Ascending aorta (tissue), 2 donors: ENCODE measurements at regions not wholly inside any gene's neighbourhood (a gene's known extent, or its start where the extent isn't known, plus 50 kb on each side); places are given as distances from the start of the nearest gene placed in this dataset.

Source experiments
- DNase-seq, 2 donors: peaks; one replicate each; pipeline ENCODE4 v3.0.0-alpha.2; 2019; ENCODE audit warnings: low spot score in 2 of 2
- H3K27ac ChIP-seq, 2 donors: fragments of 200-600 bp; sonication (generic); one replicate each; pipeline ENCODE4 v1.5.1; 2016 to 2017; ENCODE audit warnings: mild to moderate bottlenecking in 1 of 2
- H3K27me3 ChIP-seq: fragments of 200-600 bp; sonication (generic); one replicate; pipeline ENCODE4 v1.5.1; 2017
- H3K36me3 ChIP-seq, 2 donors: fragments of 200-600 bp; sonication (generic); one replicate each; pipeline ENCODE4 v1.5.1; 2016
- H3K4me1 ChIP-seq, 2 donors: fragments of 200-600 bp; sonication (generic); one replicate each; pipeline ENCODE4 v1.5.1; 2016 to 2017; ENCODE audit warnings: mild to moderate bottlenecking in 1 of 2
- H3K4me3 ChIP-seq, 2 donors: fragments of 200-600 bp; sonication (generic); one replicate each; pipeline ENCODE4 v1.5.1; 2016 to 2017; ENCODE audit warnings: mild to moderate bottlenecking in 1 of 2
- H3K9me3 ChIP-seq, 2 donors: fragments of 200-600 bp; sonication (generic); one replicate each; pipeline ENCODE4 v1.5.1; 2016
- intact Hi-C: fragments of 100-400 bp; cut with DNase I; formaldehyde crosslinking; loops from one replicate; pipeline ENCODE4 v1.15.1; 2023
- TF ChIP-seq, protein P1 (sequence below), 3 experiments: fragments of 200-600 bp in 2 of 3; fragments of 450-650 bp in 1 of 3; sonication (generic) in 2 of 3; IDR thresholded peaks; one replicate each; pipeline ENCODE4 v1.5.1; 2016 to 2019; ENCODE audit warnings: antibody characterized with exemption in 3 of 3, mild to moderate bottlenecking in 1 of 3, moderate library complexity in 1 of 3

DNA sequence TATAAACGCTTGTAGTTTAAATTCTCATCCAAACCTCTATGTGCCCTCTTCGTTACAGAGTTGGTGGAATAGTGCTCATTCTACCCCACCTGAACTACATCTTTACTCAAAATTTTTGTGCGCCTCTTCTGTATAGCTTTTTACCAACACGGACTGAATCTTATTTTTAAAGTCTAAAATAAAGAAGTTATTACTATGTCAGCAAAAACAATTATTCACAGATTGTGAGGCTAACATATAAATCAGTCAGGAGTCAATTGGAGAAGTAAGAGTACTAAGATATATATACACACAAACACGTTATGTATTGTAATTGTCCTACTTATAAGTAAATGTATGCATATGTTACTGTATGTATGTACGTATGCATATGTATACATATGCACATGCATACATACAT lies 274.9 kb upstream of the ADGRL4 start:
- Histone ChIP-seq H3K9me3 (no peaks in the 10 kb centered on the region), H3K27me3 (no peaks in the 10 kb centered on the region), H3K4me3 (no peak overlapping the region), H3K36me3 (no peaks in the 10 kb centered on the region), H3K4me1 (no peaks in the 10 kb centered on the region), H3K27ac (no peak overlapping the region)
- TF ChIP-seq, protein P1, sequence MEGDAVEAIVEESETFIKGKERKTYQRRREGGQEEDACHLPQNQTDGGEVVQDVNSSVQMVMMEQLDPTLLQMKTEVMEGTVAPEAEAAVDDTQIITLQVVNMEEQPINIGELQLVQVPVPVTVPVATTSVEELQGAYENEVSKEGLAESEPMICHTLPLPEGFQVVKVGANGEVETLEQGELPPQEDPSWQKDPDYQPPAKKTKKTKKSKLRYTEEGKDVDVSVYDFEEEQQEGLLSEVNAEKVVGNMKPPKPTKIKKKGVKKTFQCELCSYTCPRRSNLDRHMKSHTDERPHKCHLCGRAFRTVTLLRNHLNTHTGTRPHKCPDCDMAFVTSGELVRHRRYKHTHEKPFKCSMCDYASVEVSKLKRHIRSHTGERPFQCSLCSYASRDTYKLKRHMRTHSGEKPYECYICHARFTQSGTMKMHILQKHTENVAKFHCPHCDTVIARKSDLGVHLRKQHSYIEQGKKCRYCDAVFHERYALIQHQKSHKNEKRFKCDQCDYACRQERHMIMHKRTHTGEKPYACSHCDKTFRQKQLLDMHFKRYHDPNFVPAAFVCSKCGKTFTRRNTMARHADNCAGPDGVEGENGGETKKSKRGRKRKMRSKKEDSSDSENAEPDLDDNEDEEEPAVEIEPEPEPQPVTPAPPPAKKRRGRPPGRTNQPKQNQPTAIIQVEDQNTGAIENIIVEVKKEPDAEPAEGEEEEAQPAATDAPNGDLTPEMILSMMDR (IDR thresholded peaks at IDR 0.05) = no peak
- DNase-seq = no peak
- intact Hi-C loops = no loop called here

DNA sequence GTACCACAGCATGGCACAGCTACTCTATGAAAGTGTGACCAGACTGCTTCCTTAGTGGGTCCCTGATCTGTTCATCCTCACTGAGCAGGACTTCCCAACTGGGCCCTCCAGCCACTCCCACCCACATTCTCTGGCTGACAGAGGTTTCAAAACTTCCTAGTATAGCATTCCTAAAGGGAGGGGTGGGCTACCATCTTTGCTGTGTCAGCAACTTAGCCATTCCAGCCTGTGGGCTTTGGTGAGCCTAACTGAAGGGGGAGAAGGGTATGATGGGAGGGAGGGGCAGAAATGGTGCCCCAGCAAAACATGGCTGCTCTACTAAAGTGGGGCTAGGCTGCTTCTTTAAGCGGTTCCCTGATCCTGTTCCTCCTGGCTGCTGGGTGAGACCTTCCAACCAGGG lies 265.2 kb upstream of the ADGRL4 start:
- Histone ChIP-seq H3K27ac (no peak overlapping the region), H3K4me1 (no peaks in the 10 kb centered on the region), H3K27me3 (no peaks in the 10 kb centered on the region), H3K9me3 (peaks cover 0 to 9% of the 10 kb centered on the region in 2 donors), H3K36me3 (no peaks in the 10 kb centered on the region), H3K4me3 (no peak overlapping the region)
- DNase-seq = no peak
- intact Hi-C loops = no loop called here
- TF ChIP-seq, protein P1 (IDR thresholded peaks at IDR 0.05) = no peak

DNA sequence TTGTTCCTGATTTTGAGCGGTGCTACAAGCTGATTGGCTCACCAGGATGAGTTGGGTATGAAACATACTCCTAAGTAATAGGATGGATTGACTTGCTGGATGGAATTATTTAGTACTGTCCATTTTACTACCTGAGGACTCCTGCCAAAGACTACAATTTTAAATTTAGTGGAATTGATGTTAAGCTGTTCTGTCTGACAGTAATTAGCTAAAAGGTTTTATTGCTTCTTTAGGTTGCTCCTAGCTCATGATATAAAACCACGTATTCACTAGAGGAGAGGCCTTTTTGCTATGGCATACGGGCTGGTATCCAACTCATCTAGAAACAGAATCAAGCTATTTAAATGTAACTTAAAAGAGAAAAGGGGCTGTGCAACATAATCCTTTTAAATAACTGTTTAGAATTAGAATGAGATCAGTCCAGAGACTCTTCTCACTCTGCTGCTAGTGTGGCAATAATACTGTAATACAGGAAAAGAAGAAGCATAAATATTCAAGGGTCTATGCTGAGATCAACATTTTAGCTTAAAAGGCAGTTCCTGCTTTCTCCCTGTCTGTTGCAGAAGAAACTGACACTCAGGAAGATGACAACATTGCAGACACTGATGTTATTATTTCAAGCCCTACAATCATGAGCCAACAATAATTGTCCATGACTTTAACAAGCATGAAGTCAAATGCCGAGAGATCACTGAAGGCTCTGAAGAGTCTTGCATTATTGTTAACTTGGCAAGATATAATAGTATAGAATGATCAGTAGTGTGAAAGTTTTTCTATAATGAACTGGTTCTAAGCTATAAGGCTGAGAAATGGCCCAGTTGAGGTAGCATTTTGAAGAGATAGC lies 258.7 kb upstream of the ADGRL4 start:
- TF ChIP-seq, protein P1 (IDR thresholded peaks at IDR 0.05) = no peak
- no peaks in the 10 kb centered on the region for H3K4me1 ChIP-seq
- no peaks in the 10 kb centered on the region for H3K27me3 ChIP-seq
- H3K36me3 ChIP-seq = no peaks in the 10 kb centered on the region
- DNase-seq = no peak
- no peaks in the 10 kb centered on the region for H3K9me3 ChIP-seq
- no peak overlapping the region for H3K27ac ChIP-seq
- H3K4me3 ChIP-seq = no peak overlapping the region
- intact Hi-C loops = no loop called here

DNA sequence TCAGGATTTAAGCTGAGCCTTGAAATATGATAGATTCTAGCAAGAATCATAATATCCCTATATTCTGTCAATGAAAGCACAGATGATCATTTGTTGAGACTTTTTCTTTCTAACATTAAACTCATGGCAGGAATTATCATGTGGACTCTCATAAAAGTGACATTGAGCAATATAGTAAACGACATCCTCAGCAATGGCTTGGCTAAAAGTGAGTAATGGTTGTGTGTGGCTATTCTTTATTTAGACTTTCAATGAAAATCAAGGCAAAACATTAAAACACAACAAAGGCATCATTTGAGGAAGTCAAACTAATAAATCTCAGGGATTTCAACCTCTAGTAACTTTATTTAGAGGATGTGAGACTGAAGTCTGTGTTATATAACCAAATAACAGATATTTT lies 257.8 kb upstream of the ADGRL4 start:
- intact Hi-C loops = no loop called here
- H3K27me3 ChIP-seq = no peaks in the 10 kb centered on the region
- TF ChIP-seq, protein P1 (IDR thresholded peaks at IDR 0.05) = no peak
- H3K4me3 ChIP-seq = no peak overlapping the region
- H3K36me3 ChIP-seq = no peaks in the 10 kb centered on the region
- H3K9me3 ChIP-seq = no peaks in the 10 kb centered on the region
- no peak overlapping the region for H3K27ac ChIP-seq
- no peak for DNase-seq
- H3K4me1 ChIP-seq = no peaks in the 10 kb centered on the region

DNA sequence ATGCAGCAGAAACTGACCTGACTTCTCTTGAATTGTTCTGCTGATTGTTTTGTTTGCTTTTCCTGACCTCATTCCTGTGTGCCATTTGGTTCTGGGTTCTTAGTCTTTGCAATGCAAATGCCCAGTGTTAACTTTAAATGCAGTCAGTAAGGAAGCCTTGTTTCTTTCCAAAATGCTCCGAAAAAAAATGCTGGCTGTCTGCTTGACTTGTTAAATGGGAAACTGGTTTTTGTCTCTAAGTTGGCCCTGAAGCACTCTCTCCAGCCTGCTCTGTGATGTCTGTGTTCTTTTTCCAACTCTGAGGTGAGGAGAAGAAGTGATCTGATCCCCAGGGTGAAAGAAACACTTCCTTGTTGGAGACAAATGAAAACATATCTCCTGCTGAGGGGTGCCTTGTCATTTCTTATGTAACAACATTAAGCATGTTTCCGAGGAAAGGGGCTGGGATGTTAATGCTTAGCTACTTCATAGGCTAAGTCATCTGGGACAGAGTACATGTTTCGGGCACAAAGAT lies 256.3 kb upstream of the ADGRL4 start:
- intact Hi-C loops = no loop called here
- Histone ChIP-seq H3K27ac (no peak overlapping the region), H3K36me3 (no peaks in the 10 kb centered on the region), H3K4me3 (no peak overlapping the region), H3K9me3 (no peaks in the 10 kb centered on the region), H3K27me3 (no peaks in the 10 kb centered on the region), H3K4me1 (no peaks in the 10 kb centered on the region)
- no peak for DNase-seq
- TF ChIP-seq, protein P1 (IDR thresholded peaks at IDR 0.05) = no peak
